ENCODE measurements at regions not wholly inside any gene's neighbourhood (a gene's known extent, or its start where the extent isn't known, plus 50 kb on each side); places are given as distances from the start of the nearest gene placed in this dataset.

DNA sequence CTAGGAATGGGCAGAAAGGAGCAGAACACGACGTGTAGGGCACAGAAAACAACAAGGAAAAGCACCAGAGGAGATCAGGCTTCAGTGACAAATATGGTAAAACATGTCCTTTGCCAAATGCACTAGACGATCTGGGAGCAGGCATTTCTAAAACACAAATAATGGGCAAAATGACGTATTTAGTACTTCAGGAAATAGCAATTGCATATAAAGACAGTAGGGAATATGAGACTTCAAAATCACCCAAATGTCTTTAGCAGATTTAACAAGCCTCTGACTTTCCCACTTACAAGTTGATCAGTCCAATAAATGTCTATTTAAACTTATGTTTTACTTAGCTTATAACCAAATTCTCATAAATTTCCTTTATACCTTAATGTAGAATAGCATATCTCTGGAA, 969.6 kb upstream of the C9orf72 start:
- H3K27ac ChIP-seq (replicated peaks in 1 of 4) = no peak overlapping the region
- no peaks in the 10 kb centered on the region for H3K4me1 ChIP-seq
- no peak overlapping the region for H3K4me3 ChIP-seq
- no peaks in the 10 kb centered on the region for H3K9me3 ChIP-seq
- H3K36me3 ChIP-seq = no peaks in the 10 kb centered on the region
- intact Hi-C loops (cut with DNase I) = no loop called here
- WGBS = 75% methylated on average over 4 of the region's 4 CpGs
- no peak for DNase-seq (ENCODE audit: extremely low spot score)
- no peak for TF ChIP-seq POLR2A (IDR thresholded peaks at IDR 0.05; ENCODE audit: low read depth)
- TF ChIP-seq EP300 (IDR thresholded peaks at IDR 0.05) = no peak
- no peak for TF ChIP-seq POLR2AphosphoS5 (IDR thresholded peaks at IDR 0.05)
- TF ChIP-seq, protein P1, sequence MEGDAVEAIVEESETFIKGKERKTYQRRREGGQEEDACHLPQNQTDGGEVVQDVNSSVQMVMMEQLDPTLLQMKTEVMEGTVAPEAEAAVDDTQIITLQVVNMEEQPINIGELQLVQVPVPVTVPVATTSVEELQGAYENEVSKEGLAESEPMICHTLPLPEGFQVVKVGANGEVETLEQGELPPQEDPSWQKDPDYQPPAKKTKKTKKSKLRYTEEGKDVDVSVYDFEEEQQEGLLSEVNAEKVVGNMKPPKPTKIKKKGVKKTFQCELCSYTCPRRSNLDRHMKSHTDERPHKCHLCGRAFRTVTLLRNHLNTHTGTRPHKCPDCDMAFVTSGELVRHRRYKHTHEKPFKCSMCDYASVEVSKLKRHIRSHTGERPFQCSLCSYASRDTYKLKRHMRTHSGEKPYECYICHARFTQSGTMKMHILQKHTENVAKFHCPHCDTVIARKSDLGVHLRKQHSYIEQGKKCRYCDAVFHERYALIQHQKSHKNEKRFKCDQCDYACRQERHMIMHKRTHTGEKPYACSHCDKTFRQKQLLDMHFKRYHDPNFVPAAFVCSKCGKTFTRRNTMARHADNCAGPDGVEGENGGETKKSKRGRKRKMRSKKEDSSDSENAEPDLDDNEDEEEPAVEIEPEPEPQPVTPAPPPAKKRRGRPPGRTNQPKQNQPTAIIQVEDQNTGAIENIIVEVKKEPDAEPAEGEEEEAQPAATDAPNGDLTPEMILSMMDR (IDR thresholded peaks at IDR 0.05) = no peak
- no peaks in the 10 kb centered on the region for H3K27me3 ChIP-seq

DNA sequence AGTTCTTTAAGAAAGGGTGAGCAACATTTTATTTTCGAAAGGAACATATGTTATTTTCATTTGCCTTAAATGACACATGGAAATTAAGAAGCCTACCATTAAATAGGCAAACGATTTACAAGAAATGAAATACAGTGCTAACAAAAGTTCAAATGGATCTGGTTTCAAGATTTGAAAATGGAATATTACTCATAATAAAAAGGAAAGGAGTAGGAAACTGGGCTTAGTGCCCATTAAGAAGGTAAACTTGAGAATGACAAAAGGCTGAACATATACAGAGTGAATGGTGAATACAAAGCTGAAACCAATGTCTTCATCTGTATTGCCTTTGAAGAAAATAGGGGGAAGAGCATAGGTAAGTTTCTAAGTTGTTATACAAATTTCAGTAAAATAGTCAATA, 974.2 kb upstream of the C9orf72 start:
- no peak overlapping the region for H3K27ac ChIP-seq (replicated peaks in 1 of 4)
- no peak for DNase-seq (ENCODE audit: extremely low spot score)
- peaks cover 0 to 7% (median 3%) of the 10 kb centered on the region in 4 donors for H3K9me3 ChIP-seq
- 45% methylated on average over 2 of the region's 2 CpGs for WGBS
- no peak overlapping the region for H3K4me3 ChIP-seq
- no peaks in the 10 kb centered on the region for H3K4me1 ChIP-seq
- no peaks in the 10 kb centered on the region for H3K36me3 ChIP-seq
- TF ChIP-seq POLR2AphosphoS5 (IDR thresholded peaks at IDR 0.05) = no peak
- TF ChIP-seq, protein P1 (IDR thresholded peaks at IDR 0.05) = no peak
- TF ChIP-seq EP300 (IDR thresholded peaks at IDR 0.05) = no peak
- TF ChIP-seq POLR2A (IDR thresholded peaks at IDR 0.05; ENCODE audit: low read depth) = no peak
- H3K27me3 ChIP-seq = no peaks in the 10 kb centered on the region
- intact Hi-C loops (cut with DNase I) = no loop called here

DNA sequence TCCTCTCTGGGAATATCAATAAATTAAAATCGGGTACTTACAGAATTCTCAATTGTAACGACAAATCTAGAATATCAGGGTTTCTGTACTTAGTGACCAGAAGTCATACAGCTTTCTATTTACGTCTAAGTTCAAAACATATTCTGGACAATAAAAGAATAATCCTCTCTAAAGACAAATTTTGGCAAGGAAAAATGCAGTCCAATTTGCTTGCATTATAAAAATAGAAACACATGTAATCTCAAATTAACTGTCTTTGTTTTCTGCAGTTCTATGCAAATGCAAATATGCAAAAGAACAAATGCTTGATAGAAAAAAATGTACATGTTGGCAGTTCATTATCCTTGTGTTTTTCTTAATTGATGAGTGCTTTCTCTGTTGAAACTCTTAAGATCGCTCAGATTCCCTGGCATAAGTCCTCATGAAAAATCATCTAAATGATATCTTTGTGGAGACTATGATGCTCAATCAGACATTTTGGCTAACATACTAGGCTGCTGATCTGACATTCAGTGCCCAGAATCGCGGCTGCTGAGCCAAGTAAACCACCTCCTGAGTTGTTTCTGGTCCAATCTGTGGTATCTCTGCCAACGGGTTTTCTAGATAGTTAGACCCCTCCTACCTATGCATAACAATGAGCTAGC, 990.1 kb upstream of the C9orf72 start:
- H3K36me3 ChIP-seq = no peaks in the 10 kb centered on the region
- intact Hi-C loops (cut with DNase I) = no loop called here
- no peak overlapping the region for H3K27ac ChIP-seq (replicated peaks in 1 of 4)
- TF ChIP-seq POLR2AphosphoS5 (IDR thresholded peaks at IDR 0.05) (no peak), POLR2A (IDR thresholded peaks at IDR 0.05; ENCODE audit: low read depth) (no peak), EP300 (IDR thresholded peaks at IDR 0.05) (no peak)
- TF ChIP-seq, protein P1 (IDR thresholded peaks at IDR 0.05) = no peak
- no peaks in the 10 kb centered on the region for H3K9me3 ChIP-seq
- H3K4me3 ChIP-seq = no peak overlapping the region
- no peak for DNase-seq (ENCODE audit: extremely low spot score)
- 79% methylated on average over 7 of the region's 7 CpGs for WGBS
- no peaks in the 10 kb centered on the region for H3K4me1 ChIP-seq
- H3K27me3 ChIP-seq = no peaks in the 10 kb centered on the region

DNA sequence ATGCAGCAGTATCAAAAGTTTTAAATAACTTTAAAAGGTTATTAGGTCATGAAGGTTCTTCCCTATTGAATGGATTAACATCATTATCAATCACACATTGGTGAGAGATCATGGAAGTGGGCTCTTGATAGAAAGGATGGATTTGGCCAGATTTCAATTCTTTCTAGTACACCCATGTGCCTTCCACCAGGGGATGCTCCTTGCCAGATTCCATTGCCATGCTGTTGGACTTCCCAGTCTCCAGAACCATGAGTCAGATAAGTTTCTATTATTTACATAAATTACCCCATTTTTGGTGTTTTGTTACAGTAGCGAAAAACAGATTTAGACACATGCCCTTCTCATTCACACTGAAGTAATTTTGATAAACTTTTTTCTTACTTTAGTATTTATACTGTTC, 1010.6 kb upstream of the C9orf72 start:
- Histone ChIP-seq H3K27me3 (no peaks in the 10 kb centered on the region), H3K27ac (replicated peaks in 1 of 4) (no peak overlapping the region), H3K4me3 (no peak overlapping the region), H3K36me3 (no peaks in the 10 kb centered on the region), H3K9me3 (peaks cover 0 to 8% (median 1%) of the 10 kb centered on the region in 4 donors), H3K4me1 (no peaks in the 10 kb centered on the region)
- no peak for DNase-seq (ENCODE audit: extremely low spot score)
- intact Hi-C loops (cut with DNase I) = no loop called here
- 93% methylated on average over 1 of the region's 1 CpG for WGBS
- TF ChIP-seq, protein P1 (IDR thresholded peaks at IDR 0.05) = no peak
- TF ChIP-seq EP300 (IDR thresholded peaks at IDR 0.05) (no peak), POLR2AphosphoS5 (IDR thresholded peaks at IDR 0.05) (no peak), POLR2A (IDR thresholded peaks at IDR 0.05; ENCODE audit: low read depth) (no peak)

DNA sequence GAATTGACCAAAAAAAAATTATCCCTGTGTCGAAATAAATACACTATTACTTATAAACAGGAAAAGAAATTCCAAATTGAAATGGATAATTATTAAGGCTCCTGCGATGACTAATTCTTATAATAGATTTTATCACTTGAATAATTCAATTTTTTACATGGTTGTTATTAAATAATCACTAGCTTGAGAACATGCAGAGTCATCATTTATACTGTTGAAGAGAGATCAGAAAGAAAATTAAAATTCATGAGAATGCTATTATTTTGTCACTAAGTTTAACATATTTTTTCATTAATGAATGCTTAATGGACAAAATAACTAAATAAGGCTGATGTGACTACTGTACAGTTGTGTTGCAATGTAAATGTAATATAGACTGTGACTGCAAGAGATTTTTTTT, 1011.3 kb upstream of the C9orf72 start:
- TF ChIP-seq EP300 (IDR thresholded peaks at IDR 0.05) = no peak
- Histone ChIP-seq H3K9me3 (peaks cover 0 to 8% (median 1%) of the 10 kb centered on the region in 4 donors), H3K4me3 (no peak overlapping the region), H3K4me1 (no peaks in the 10 kb centered on the region), H3K27ac (replicated peaks in 1 of 4) (no peak overlapping the region), H3K27me3 (no peaks in the 10 kb centered on the region), H3K36me3 (no peaks in the 10 kb centered on the region)
- WGBS = 46% methylated on average over 2 of the region's 2 CpGs
- intact Hi-C loops (cut with DNase I) = no loop called here
- DNase-seq (ENCODE audit: extremely low spot score) = no peak

Measured in esophagus muscularis mucosa (tissue), 4 donors.